MM.1S (cell line): ENCODE measurements at regions not wholly inside any gene's neighbourhood (a gene's known extent, or its start where the extent isn't known, plus 50 kb on each side); places are given as distances from the start of the nearest gene placed in this dataset.

Experiments used
- DNase-seq: peaks from one replicate; pipeline ENCODE4 v3.0.0-alpha.2; 2015
- H2AFZ ChIP-seq: fragments of 300-600 bp; sonication (generic); 2 replicates; pipeline ENCODE4 v1.6.0; 2016; ENCODE audit warnings: antibody characterized with exemption, low read length
- H3F3A ChIP-seq: fragments of 300-600 bp; sonication (generic); 2 replicates; pipeline ENCODE4 v1.6.1; 2016; ENCODE audit warnings: mild to moderate bottlenecking, antibody characterized with exemption, low read length, moderate library complexity, mixed read lengths; ENCODE audit not compliant: insufficient read depth
- H3K27ac ChIP-seq: fragments of 300-600 bp; sonication (generic); 2 replicates; pipeline ENCODE4 v1.5.1; 2016; ENCODE audit warnings: mild to moderate bottlenecking, low read length
- H3K27me3 ChIP-seq: fragments of 300-600 bp; sonication (generic); replicated peaks from 2 replicates; pipeline ENCODE4 v1.6.0; 2016; ENCODE audit warnings: low read length; ENCODE audit not compliant: insufficient read depth
- H3K36me3 ChIP-seq: fragments of 300-600 bp; sonication (generic); replicated peaks from 2 replicates; pipeline ENCODE4 v1.6.1; 2016; ENCODE audit warnings: mild to moderate bottlenecking, low read length, mixed read lengths; ENCODE audit not compliant: insufficient read depth
- H3K4me1 ChIP-seq: fragments of 300-600 bp; sonication (generic); 2 replicates; pipeline ENCODE4 v1.6.1; 2016; ENCODE audit warnings: low read length, mixed read lengths
- H3K4me2 ChIP-seq: fragments of 300-600 bp; sonication (generic); 2 replicates; pipeline ENCODE4 v1.6.0; 2016; ENCODE audit warnings: low read depth, low read length
- H3K4me3 ChIP-seq: fragments of 300-600 bp; sonication (generic); 2 replicates; pipeline ENCODE4 v1.5.1; 2016; ENCODE audit warnings: low read length, mixed read lengths
- H3K79me2 ChIP-seq: fragments of 300-600 bp; sonication (generic); 2 replicates; pipeline ENCODE4 v1.6.1; 2016; ENCODE audit warnings: mixed run types, low read length, mixed read lengths
- H3K9ac ChIP-seq: fragments of 300-600 bp; sonication (generic); 2 replicates; pipeline ENCODE4 v1.6.1; 2016; ENCODE audit warnings: low read length, mixed read lengths
- H3K9me2 ChIP-seq: fragments of 300-600 bp; sonication (generic); replicated peaks from 2 replicates; pipeline ENCODE4 v1.6.1; 2016; ENCODE audit warnings: mild to moderate bottlenecking, low read length, mixed read lengths; ENCODE audit not compliant: insufficient read depth
- H3K9me3 ChIP-seq: fragments of 300-600 bp; sonication (generic); replicated peaks from 2 replicates; pipeline ENCODE4 v1.6.1; 2016; ENCODE audit warnings: mild to moderate bottlenecking, low read length, mixed read lengths; ENCODE audit not compliant: insufficient read depth
- H4K20me1 ChIP-seq: fragments of 300-600 bp; sonication (generic); 2 replicates; pipeline ENCODE4 v1.6.1; 2016; ENCODE audit warnings: mild to moderate bottlenecking, low read length, moderate library complexity, mixed read lengths; ENCODE audit not compliant: insufficient read depth
- EZH2 ChIP-seq: fragments of 300-600 bp; sonication (generic); optimal IDR thresholded peaks from 2 replicates; pipeline ENCODE3; 2017; ENCODE audit warnings: low read depth, mild to moderate bottlenecking, antibody characterized with exemption, low read length, mixed read lengths
- EZH2phosphoT487 ChIP-seq: fragments of 300-600 bp; sonication (generic); IDR thresholded peaks from 2 replicates; pipeline ENCODE4 v1.6.1; 2018; ENCODE audit warnings: antibody characterized with exemption, low read length
- TF ChIP-seq, protein P1 (sequence below): fragments of 300-600 bp; sonication (generic); IDR thresholded peaks from 2 replicates; pipeline ENCODE4 v1.5.1; 2016; ENCODE audit warnings: antibody characterized with exemption, low read length, mixed read lengths

DNA sequence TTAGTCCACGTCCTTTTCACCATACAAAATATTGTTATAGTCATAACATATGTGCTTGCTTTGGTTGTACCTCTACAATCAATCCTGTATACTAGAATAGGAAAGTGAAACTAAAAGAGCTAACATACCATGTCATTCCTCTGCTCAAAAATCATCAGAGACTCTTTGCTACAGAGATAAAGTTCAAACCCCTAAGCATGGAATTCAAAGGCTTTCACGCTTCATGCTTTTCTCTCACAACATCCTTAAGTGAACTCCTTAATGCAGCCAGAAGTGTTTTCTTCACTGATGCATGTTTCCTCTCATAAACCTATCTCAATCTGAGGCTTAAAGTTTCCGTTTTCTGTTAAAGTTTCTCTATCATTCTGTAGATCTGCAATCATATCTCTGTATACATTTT, 744.6 kb upstream of the IGFBP7 start:
- H3K9ac ChIP-seq, result no peak overlapping the region
- no peaks in the 10 kb centered on the region for H3F3A ChIP-seq
- H3K9me2 ChIP-seq, result no peaks in the 10 kb centered on the region
- no peaks in the 10 kb centered on the region for H3K4me1 ChIP-seq
- no peaks in the 10 kb centered on the region for H3K27me3 ChIP-seq
- peak overlapping the region; percentile 61 for H3K4me2 ChIP-seq
- peak overlapping the region; percentile 50 for H3K4me3 ChIP-seq
- H3K79me2 ChIP-seq, result no peaks in the 10 kb centered on the region
- H3K27ac ChIP-seq, result no peak overlapping the region
- peak; percentile 49 for DNase-seq
- no peaks in the 10 kb centered on the region for H3K36me3 ChIP-seq
- H2AFZ ChIP-seq, result peak overlapping the region; percentile 31
- no peaks in the 10 kb centered on the region for H3K9me3 ChIP-seq
- H4K20me1 ChIP-seq, result no peaks in the 10 kb centered on the region
- TF ChIP-seq EZH2phosphoT487 (no peak), EZH2 (no peak)
- TF ChIP-seq, protein P1, sequence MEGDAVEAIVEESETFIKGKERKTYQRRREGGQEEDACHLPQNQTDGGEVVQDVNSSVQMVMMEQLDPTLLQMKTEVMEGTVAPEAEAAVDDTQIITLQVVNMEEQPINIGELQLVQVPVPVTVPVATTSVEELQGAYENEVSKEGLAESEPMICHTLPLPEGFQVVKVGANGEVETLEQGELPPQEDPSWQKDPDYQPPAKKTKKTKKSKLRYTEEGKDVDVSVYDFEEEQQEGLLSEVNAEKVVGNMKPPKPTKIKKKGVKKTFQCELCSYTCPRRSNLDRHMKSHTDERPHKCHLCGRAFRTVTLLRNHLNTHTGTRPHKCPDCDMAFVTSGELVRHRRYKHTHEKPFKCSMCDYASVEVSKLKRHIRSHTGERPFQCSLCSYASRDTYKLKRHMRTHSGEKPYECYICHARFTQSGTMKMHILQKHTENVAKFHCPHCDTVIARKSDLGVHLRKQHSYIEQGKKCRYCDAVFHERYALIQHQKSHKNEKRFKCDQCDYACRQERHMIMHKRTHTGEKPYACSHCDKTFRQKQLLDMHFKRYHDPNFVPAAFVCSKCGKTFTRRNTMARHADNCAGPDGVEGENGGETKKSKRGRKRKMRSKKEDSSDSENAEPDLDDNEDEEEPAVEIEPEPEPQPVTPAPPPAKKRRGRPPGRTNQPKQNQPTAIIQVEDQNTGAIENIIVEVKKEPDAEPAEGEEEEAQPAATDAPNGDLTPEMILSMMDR, result no peak

GRCh38 chr4:57850141-57850540, 740.0 kb upstream of the IGFBP7 start:
- H3K9me2 ChIP-seq, result no peaks in the 10 kb centered on the region
- no peaks in the 10 kb centered on the region for H3F3A ChIP-seq
- no peak for DNase-seq
- no peak overlapping the region for H3K4me3 ChIP-seq
- H3K9ac ChIP-seq, result no peak overlapping the region
- H3K36me3 ChIP-seq, result no peaks in the 10 kb centered on the region
- H3K27ac ChIP-seq, result no peak overlapping the region
- H3K4me1 ChIP-seq, result no peaks in the 10 kb centered on the region
- TF ChIP-seq, protein P1, result no peak
- no peak for TF ChIP-seq EZH2phosphoT487
- no peak for TF ChIP-seq EZH2
- H3K9me3 ChIP-seq, result no peaks in the 10 kb centered on the region
- H3K4me2 ChIP-seq, result no peak overlapping the region
- no peaks in the 10 kb centered on the region for H3K27me3 ChIP-seq
- no peaks in the 10 kb centered on the region for H4K20me1 ChIP-seq
- H2AFZ ChIP-seq, result no peak overlapping the region
- no peaks in the 10 kb centered on the region for H3K79me2 ChIP-seq

DNA sequence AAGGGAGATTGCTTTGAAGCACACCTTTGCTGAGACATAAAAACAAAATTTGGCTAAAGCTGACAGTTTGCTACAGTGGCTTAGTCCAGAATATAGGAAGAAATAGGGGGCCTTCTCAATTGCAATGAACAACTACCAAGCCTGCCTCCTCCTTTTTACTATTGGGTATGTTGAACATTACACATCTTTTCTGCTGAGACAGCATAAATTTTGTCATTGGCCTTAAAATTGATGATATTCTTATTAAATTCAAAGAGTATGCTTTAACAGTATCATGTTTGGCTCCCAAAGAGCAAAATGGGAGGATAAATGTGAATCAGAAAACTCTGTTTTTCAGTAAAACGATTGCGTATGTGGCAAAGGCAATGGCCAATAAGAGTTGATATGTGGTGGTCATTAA, 721.9 kb upstream of the IGFBP7 start:
- no peaks in the 10 kb centered on the region for H3F3A ChIP-seq
- no peak for DNase-seq
- no peaks in the 10 kb centered on the region for H4K20me1 ChIP-seq
- no peaks in the 10 kb centered on the region for H3K9me2 ChIP-seq
- no peak overlapping the region for H3K27ac ChIP-seq
- no peak overlapping the region for H3K4me3 ChIP-seq
- H3K9ac ChIP-seq, result no peak overlapping the region
- H2AFZ ChIP-seq, result no peak overlapping the region
- TF ChIP-seq, protein P1, result no peak
- TF ChIP-seq EZH2 (no peak), EZH2phosphoT487 (no peak)
- no peak overlapping the region for H3K4me2 ChIP-seq
- no peaks in the 10 kb centered on the region for H3K9me3 ChIP-seq
- no peaks in the 10 kb centered on the region for H3K36me3 ChIP-seq
- no peaks in the 10 kb centered on the region for H3K4me1 ChIP-seq
- no peaks in the 10 kb centered on the region for H3K27me3 ChIP-seq
- H3K79me2 ChIP-seq, result no peaks in the 10 kb centered on the region

DNA sequence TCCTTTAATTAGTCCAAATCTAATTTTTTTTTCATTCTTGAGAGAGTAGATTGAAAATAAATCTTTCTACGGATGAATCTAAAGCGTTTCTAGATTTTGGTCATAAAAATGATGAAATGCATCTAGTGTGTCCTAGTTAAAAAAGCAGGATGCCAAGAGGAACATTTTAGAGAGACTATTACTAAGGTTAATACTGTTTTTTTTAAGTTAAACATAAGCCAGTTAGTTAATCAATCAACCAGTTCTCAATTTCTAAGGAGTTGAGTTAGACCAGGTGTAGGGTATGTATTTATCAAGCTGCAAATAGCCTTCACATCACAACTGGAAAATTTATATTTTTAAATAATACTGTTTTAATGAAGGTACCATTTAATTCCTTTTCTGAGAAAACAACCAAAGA, 679.5 kb upstream of the IGFBP7 start:
- Histone ChIP-seq H3K36me3 (no peaks in the 10 kb centered on the region), H3K9ac (no peak overlapping the region), H3K9me3 (no peaks in the 10 kb centered on the region), H3K27ac (no peak overlapping the region), H3F3A (no peaks in the 10 kb centered on the region), H3K4me3 (no peak overlapping the region), H3K4me1 (no peaks in the 10 kb centered on the region), H3K4me2 (no peak overlapping the region), H3K27me3 (no peaks in the 10 kb centered on the region), H4K20me1 (no peaks in the 10 kb centered on the region), H3K9me2 (no peaks in the 10 kb centered on the region), H2AFZ (no peak overlapping the region), H3K79me2 (no peaks in the 10 kb centered on the region)
- no peak for DNase-seq
- TF ChIP-seq, protein P1, result no peak
- TF ChIP-seq EZH2phosphoT487 (no peak), EZH2 (no peak)
